MCF 10A (cell line): ENCODE measurements at regions not wholly inside any gene's neighbourhood (a gene's known extent, or its start where the extent isn't known, plus 50 kb on each side); places are given as distances from the start of the nearest gene placed in this dataset.

ENCODE experiments used
- BruUV-seq: library from RNA; stranded (reverse); fragments of 400-500 nt; replicated peaks from 2 replicates; lab custom pipeline; 2021; lab: Mats Ljungman, UMichigan
- CTCF ChIA-PET: fragments of 300-600 bp; sonication (Branson Sonifier 250); formaldehyde crosslinking; extraction: SDS; loops from one replicate; lab custom pipeline; 2021; ENCODE audit warnings: antibody characterized with exemption, inconsistent platforms; lab: Yijun Ruan, JAX
- POLR2A ChIA-PET: fragments of 300-600, 350-650 bp; sonication (Branson Sonifier 250); formaldehyde crosslinking; extraction: SDS; loops from one replicate; lab custom pipeline; 2020; ENCODE audit warnings: antibody characterized with exemption, inconsistent platforms; lab: Yijun Ruan, JAX
- DNase-seq: peaks from one replicate; pipeline ENCODE4 v3.0.0-alpha.2; 2018; ENCODE audit not compliant: unreplicated experiment
- H3K27ac Mint-ChIP-seq: one replicate; pipeline ENCODE4 v1.8.0; 2022; ENCODE audit warnings: mild to moderate bottlenecking, low read depth, mixed read lengths; ENCODE audit not compliant: unreplicated experiment
- H3K27me3 Mint-ChIP-seq: one replicate; pipeline ENCODE4 v1.8.0; 2022; ENCODE audit warnings: mixed read lengths; ENCODE audit not compliant: insufficient read depth, unreplicated experiment
- H3K36me3 Mint-ChIP-seq: one replicate; pipeline ENCODE4 v1.8.0; 2022; ENCODE audit warnings: mild to moderate bottlenecking, moderate library complexity, mixed read lengths; ENCODE audit not compliant: insufficient read depth, unreplicated experiment
- H3K4me1 Mint-ChIP-seq: one replicate; pipeline ENCODE4 v1.8.0; 2022; ENCODE audit warnings: mixed read lengths; ENCODE audit not compliant: insufficient read depth, unreplicated experiment
- H3K4me3 Mint-ChIP-seq: one replicate; pipeline ENCODE4 v1.8.0; 2022; ENCODE audit warnings: mild to moderate bottlenecking, moderate library complexity, mixed read lengths; ENCODE audit not compliant: unreplicated experiment
- H3K9me3 Mint-ChIP-seq: one replicate; pipeline ENCODE4 v1.8.0; 2022; ENCODE audit warnings: mixed read lengths; ENCODE audit not compliant: unreplicated experiment
- intact Hi-C: fragments of 100-400 bp; cut with micrococcal nuclease; formaldehyde crosslinking; loops from 2 replicates; pipeline ENCODE4 v1.14.1; 2022
- TF ChIP-seq, protein P1 (sequence below): fragments of 200-600 bp; IDR thresholded peaks from one replicate; pipeline ENCODE4 v1.8.0; 2022; ENCODE audit warnings: antibody characterized with exemption, mild to moderate bottlenecking; ENCODE audit not compliant: unreplicated experiment

DNA sequence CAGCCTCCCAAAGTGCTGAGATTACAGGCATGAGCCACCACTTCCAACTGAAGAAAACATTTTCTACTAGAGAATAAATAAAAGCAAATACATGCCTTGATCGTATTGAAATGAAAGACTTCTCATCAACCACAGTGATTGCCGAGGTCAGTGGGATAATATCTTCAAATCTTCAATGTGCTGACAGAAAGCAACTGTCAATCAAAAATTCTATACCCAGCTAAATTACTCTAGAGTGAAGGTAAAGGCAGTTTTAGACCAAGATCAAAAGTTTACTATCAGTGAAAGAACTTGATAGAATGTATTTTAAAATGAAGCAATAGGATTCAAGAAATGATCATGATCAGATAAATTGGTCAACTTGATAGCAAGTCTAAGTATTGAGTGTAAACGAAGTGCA, 130.6 kb downstream of the BRD1 start:
- no peak overlapping the region for H3K27ac Mint-ChIP-seq
- no peak for DNase-seq
- H3K27me3 Mint-ChIP-seq: no peaks in the 10 kb centered on the region
- H3K4me3 Mint-ChIP-seq: no peak overlapping the region
- ChIA-PET CTCF (no interaction called here), POLR2A (no interaction called here)
- peaks cover 46% of the 10 kb centered on the region for H3K9me3 Mint-ChIP-seq
- intact Hi-C loops: no loop called here
- H3K4me1 Mint-ChIP-seq: no peaks in the 10 kb centered on the region
- TF ChIP-seq, protein P1, sequence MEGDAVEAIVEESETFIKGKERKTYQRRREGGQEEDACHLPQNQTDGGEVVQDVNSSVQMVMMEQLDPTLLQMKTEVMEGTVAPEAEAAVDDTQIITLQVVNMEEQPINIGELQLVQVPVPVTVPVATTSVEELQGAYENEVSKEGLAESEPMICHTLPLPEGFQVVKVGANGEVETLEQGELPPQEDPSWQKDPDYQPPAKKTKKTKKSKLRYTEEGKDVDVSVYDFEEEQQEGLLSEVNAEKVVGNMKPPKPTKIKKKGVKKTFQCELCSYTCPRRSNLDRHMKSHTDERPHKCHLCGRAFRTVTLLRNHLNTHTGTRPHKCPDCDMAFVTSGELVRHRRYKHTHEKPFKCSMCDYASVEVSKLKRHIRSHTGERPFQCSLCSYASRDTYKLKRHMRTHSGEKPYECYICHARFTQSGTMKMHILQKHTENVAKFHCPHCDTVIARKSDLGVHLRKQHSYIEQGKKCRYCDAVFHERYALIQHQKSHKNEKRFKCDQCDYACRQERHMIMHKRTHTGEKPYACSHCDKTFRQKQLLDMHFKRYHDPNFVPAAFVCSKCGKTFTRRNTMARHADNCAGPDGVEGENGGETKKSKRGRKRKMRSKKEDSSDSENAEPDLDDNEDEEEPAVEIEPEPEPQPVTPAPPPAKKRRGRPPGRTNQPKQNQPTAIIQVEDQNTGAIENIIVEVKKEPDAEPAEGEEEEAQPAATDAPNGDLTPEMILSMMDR: no peak
- no TSS peak for BruUV-seq
- H3K36me3 Mint-ChIP-seq: no peaks in the 10 kb centered on the region

DNA sequence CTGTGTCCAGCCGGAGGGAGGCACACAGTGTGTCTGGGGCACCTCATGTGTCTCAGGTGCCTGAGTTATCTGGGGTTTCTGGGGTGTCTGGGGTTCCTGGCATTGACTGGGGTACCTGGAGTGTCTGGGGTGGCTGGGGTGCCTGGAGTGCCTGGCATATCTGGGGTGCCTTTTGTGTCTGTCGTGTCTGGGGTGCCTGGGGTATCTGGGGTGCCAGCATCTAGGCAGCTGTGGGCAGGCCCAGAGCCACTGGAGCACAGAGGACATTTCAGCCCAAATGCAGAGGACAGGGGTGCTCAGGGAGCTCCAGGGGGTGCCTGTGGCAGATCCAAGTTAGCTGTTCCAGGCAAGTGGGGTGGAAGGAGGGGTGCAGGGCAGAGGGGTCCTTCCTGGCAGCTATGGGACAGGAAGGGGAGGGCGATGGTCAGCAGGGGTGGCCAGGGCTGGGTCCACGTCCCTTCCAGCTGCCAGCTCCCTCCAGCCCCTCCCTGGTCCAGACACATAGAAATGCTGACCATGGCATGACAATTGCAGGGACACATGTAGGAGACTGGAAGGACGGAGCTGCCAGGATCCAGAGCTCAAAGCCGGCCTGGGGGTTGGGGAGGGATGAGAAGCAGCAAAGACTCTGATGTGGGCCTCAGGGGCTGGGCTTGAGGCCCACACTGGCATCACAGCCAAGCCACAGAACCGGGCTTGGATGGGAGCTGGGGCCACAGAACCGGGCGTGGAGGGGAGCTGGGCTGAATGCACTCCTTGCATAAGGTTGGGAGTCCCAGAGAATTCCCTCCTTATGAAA, 133.0 kb downstream of the BRD1 start:
- H3K27ac Mint-ChIP-seq: no peak overlapping the region
- H3K36me3 Mint-ChIP-seq: no peaks in the 10 kb centered on the region
- H3K4me3 Mint-ChIP-seq: no peak overlapping the region
- ChIA-PET CTCF (interaction anchor here (0.5 kb wide), 1 partner anchor 335 kb away, joined by 3 read pairs; no protein-coding TSS in a partner anchor), POLR2A (no interaction called here)
- intact Hi-C loops: no loop called here
- H3K9me3 Mint-ChIP-seq: peaks cover 30% of the 10 kb centered on the region
- TF ChIP-seq, protein P1: no peak
- H3K4me1 Mint-ChIP-seq: no peaks in the 10 kb centered on the region
- BruUV-seq: no TSS peak
- no peaks in the 10 kb centered on the region for H3K27me3 Mint-ChIP-seq
- DNase-seq: no peak

DNA sequence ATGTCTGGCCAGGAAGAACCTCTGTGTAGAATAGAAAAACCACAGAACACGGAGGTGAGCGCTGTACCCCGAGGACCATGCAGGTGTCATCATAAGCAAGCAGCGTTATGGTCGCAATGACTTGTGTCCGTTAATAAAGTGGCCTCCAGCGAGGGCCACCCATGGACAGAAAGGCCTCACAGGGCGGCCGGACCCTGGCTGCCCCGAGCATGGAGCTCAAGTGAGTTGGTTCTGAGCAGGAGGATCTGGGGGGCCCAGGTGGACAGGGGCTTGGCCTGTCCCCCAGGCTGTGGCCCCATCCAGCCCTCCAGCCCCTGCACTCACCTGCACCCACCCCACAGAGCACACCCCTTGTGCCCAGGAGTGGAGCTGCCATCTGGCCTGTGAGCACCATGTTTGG, 133.8 kb downstream of the BRD1 start:
- POLR2A ChIA-PET: no interaction called here
- DNase-seq: no peak
- CTCF ChIA-PET: no interaction called here
- TF ChIP-seq, protein P1: no peak
- peaks cover 4% of the 10 kb centered on the region for H3K36me3 Mint-ChIP-seq
- H3K4me1 Mint-ChIP-seq: no peaks in the 10 kb centered on the region
- intact Hi-C loops: no loop called here
- no peaks in the 10 kb centered on the region for H3K27me3 Mint-ChIP-seq
- H3K27ac Mint-ChIP-seq: no peak overlapping the region
- peaks cover 30% of the 10 kb centered on the region for H3K9me3 Mint-ChIP-seq
- BruUV-seq: no TSS peak
- H3K4me3 Mint-ChIP-seq: no peak overlapping the region

DNA sequence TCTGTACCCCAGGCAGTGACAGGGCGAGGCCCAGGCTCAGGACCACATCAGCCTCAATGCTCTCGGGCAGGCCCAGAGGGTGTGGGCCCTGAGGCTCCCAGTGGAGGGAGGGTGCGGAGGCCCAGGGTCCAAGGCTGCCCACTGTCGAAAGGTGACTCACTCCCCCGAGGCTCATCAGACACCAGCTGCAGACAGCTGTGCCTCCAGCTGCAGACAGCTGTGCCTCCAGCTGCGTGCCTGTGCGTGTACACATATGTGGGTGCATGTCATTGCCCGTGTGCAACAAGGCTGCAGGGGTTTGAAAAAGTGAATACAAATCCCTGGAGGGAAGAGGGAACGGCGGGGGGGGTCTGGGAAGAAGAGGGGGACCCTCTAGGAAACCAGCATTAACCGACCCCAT, 134.3 kb downstream of the BRD1 start:
- Mint-ChIP-seq H3K4me1 (no peaks in the 10 kb centered on the region), H3K27me3 (no peaks in the 10 kb centered on the region), H3K36me3 (peaks cover 4% of the 10 kb centered on the region), H3K4me3 (no peak overlapping the region), H3K9me3 (peaks cover 29% of the 10 kb centered on the region), H3K27ac (no peak overlapping the region)
- ChIA-PET CTCF (no interaction called here), POLR2A (no interaction called here)
- DNase-seq: no peak
- TF ChIP-seq, protein P1: no peak
- BruUV-seq: no TSS peak
- intact Hi-C loops: no loop called here
